Hematopoietic multipotent progenitor cell treated with erythropoietin and hydrocortisone succinate and interleukin-3 and kit ligand, for 6 days (in vitro differentiated cells): ENCODE measurements at regions not wholly inside any gene's neighbourhood (a gene's known extent, or its start where the extent isn't known, plus 50 kb on each side); places are given as distances from the start of the nearest gene placed in this dataset.
"Not testable (repeated sequence)": the region's sequence is repeated elsewhere in the genome, so short reads cannot be mapped to it uniquely, and the experiment has no call there.

Experiments
- DNase-seq: peaks from one replicate; pipeline ENCODE4 v3.0.0-alpha.2; 2015

- not testable (repeated sequence) for DNase-seq
Measured at GRCh38 chr12:58426437-58426836, 485.1 kb downstream of the ATP23 start.

- DNase-seq, result no peak
Measured at GRCh38 chr12:58433959-58434358, 486.3 kb downstream of the LRIG3 start.

- no peak for DNase-seq
Measured at GRCh38 chr12:58434726-58435125, 485.6 kb downstream of the LRIG3 start.

GRCh38 chr12:58435647-58436046 lies 484.7 kb downstream of the LRIG3 start:
- DNase-seq, result no peak

GRCh38 chr12:58441483-58441882 lies 478.8 kb downstream of the LRIG3 start:
- DNase-seq, result no peak

- DNase-seq, result peak; percentile 64
Measured at GRCh38 chr12:58443273-58443980, 476.9 kb downstream of the LRIG3 start.

GRCh38 chr12:58443981-58444371 lies 476.3 kb downstream of the LRIG3 start:
- no peak for DNase-seq

GRCh38 chr12:58450868-58451482 lies 469.3 kb downstream of the LRIG3 start:
- DNase-seq, result no peak

- no peak for DNase-seq
Measured at GRCh38 chr12:58452546-58452945, 467.8 kb downstream of the LRIG3 start.

- DNase-seq, result no peak
Measured at GRCh38 chr12:58453306-58453705, 467.0 kb downstream of the LRIG3 start.

- DNase-seq, result no peak
Measured at GRCh38 chr12:58455136-58455535, 465.2 kb downstream of the LRIG3 start.

- no peak for DNase-seq
Measured at GRCh38 chr12:58458102-58458501, 462.2 kb downstream of the LRIG3 start.

- DNase-seq, result no peak
Measured at GRCh38 chr12:58459191-58459590, 461.1 kb downstream of the LRIG3 start.

- DNase-seq, result no peak
Measured at GRCh38 chr12:58463051-58463450, 457.3 kb downstream of the LRIG3 start.

GRCh38 chr12:58465418-58465817 lies 454.9 kb downstream of the LRIG3 start:
- DNase-seq, result no peak

GRCh38 chr12:58470266-58471010 lies 449.9 kb downstream of the LRIG3 start:
- no peak for DNase-seq

- no peak for DNase-seq
Measured at GRCh38 chr12:58479401-58479800, 440.9 kb downstream of the LRIG3 start.

- DNase-seq, result no peak
Measured at GRCh38 chr12:58481811-58482210, 438.5 kb downstream of the LRIG3 start.

- no peak for DNase-seq
Measured at GRCh38 chr12:58487255-58487654, 433.0 kb downstream of the LRIG3 start.

- DNase-seq, result peak; percentile 25
Measured at GRCh38 chr12:58487678-58488161, 432.6 kb downstream of the LRIG3 start.

GRCh38 chr12:58489394-58489793 lies 430.9 kb downstream of the LRIG3 start:
- DNase-seq, result no peak

- no peak for DNase-seq
Measured at GRCh38 chr12:58491306-58491705, 429.0 kb downstream of the LRIG3 start.

- no peak for DNase-seq
Measured at GRCh38 chr12:58496411-58497190, 423.7 kb downstream of the LRIG3 start.
